Osteocyte (in vitro differentiated cells): ENCODE measurements at regions not wholly inside any gene's neighbourhood (a gene's known extent, or its start where the extent isn't known, plus 50 kb on each side); places are given as distances from the start of the nearest gene placed in this dataset.

Source experiments
- DNase-seq: peaks from one replicate; pipeline ENCODE4 v3.0.0; 2021; ENCODE audit warnings: mixed read lengths; ENCODE audit not compliant: unreplicated experiment; ENCODE audit errors: extremely low spot score
- H3K27ac Mint-ChIP-seq: one replicate; pipeline ENCODE4 v1.8.0; 2021; ENCODE audit warnings: mild to moderate bottlenecking, mixed read lengths; ENCODE audit not compliant: unreplicated experiment
- H3K27me3 Mint-ChIP-seq: one replicate; pipeline ENCODE4 v1.8.0; 2021; ENCODE audit warnings: mixed read lengths; ENCODE audit not compliant: unreplicated experiment
- H3K36me3 Mint-ChIP-seq: one replicate; pipeline ENCODE4 v1.8.0; 2021; ENCODE audit warnings: mixed read lengths; ENCODE audit not compliant: unreplicated experiment
- H3K4me1 Mint-ChIP-seq: one replicate; pipeline ENCODE4 v1.8.0; 2021; ENCODE audit warnings: mixed read lengths; ENCODE audit not compliant: unreplicated experiment
- H3K4me3 Mint-ChIP-seq: one replicate; pipeline ENCODE4 v1.8.0; 2021; ENCODE audit warnings: mild to moderate bottlenecking, moderate library complexity, mixed read lengths; ENCODE audit not compliant: unreplicated experiment
- H3K9me3 Mint-ChIP-seq: one replicate; pipeline ENCODE4 v1.8.0; 2021; ENCODE audit warnings: mixed read lengths; ENCODE audit not compliant: unreplicated experiment
- CTCF ChIP-seq: fragments of 200-600 bp; sonication (generic); IDR thresholded peaks from 2 replicates; pipeline ENCODE4 v1.5.0; 2021; ENCODE audit warnings: antibody characterized with exemption, mild to moderate bottlenecking, moderate library complexity

GRCh38 chr16:65657071-65657494 lies 535.2 kb upstream of the CDH11 start:
- DNase-seq: no peak
- no peak for TF ChIP-seq CTCF
- Mint-ChIP-seq H3K27ac (no peak overlapping the region), H3K36me3 (no peaks in the 10 kb centered on the region), H3K4me3 (no peak overlapping the region), H3K9me3 (no peaks in the 10 kb centered on the region), H3K4me1 (peaks cover 13% of the 10 kb centered on the region), H3K27me3 (peaks cover 24% of the 10 kb centered on the region)

- Mint-ChIP-seq H3K4me3 (no peak overlapping the region), H3K36me3 (no peaks in the 10 kb centered on the region), H3K9me3 (no peaks in the 10 kb centered on the region), H3K27me3 (peaks cover 24% of the 10 kb centered on the region), H3K4me1 (peaks cover 13% of the 10 kb centered on the region), H3K27ac (no peak overlapping the region)
- no peak for DNase-seq
- TF ChIP-seq CTCF: no peak
Measured at GRCh38 chr16:65655802-65656201, 533.9 kb upstream of the CDH11 start.

- no peaks in the 10 kb centered on the region for H3K36me3 Mint-ChIP-seq
- H3K4me1 Mint-ChIP-seq: no peaks in the 10 kb centered on the region
- no peak overlapping the region for H3K4me3 Mint-ChIP-seq
- no peak for DNase-seq
- no peaks in the 10 kb centered on the region for H3K9me3 Mint-ChIP-seq
- H3K27me3 Mint-ChIP-seq: peaks cover 7% of the 10 kb centered on the region
- H3K27ac Mint-ChIP-seq: no peak overlapping the region
- no peak for TF ChIP-seq CTCF
Measured at GRCh38 chr16:65648101-65648500, 526.2 kb upstream of the CDH11 start.

- Mint-ChIP-seq H3K36me3 (no peaks in the 10 kb centered on the region), H3K4me3 (no peak overlapping the region), H3K27ac (no peak overlapping the region), H3K9me3 (no peaks in the 10 kb centered on the region), H3K4me1 (no peaks in the 10 kb centered on the region), H3K27me3 (no peaks in the 10 kb centered on the region)
- no peak for TF ChIP-seq CTCF
- no peak for DNase-seq
Measured at GRCh38 chr16:65644821-65645220, 523.0 kb upstream of the CDH11 start.

GRCh38 chr16:65641762-65642289 lies 520.0 kb upstream of the CDH11 start:
- H3K9me3 Mint-ChIP-seq: no peaks in the 10 kb centered on the region
- TF ChIP-seq CTCF: no peak
- no peak overlapping the region for H3K4me3 Mint-ChIP-seq
- H3K36me3 Mint-ChIP-seq: no peaks in the 10 kb centered on the region
- H3K27ac Mint-ChIP-seq: no peak overlapping the region
- no peaks in the 10 kb centered on the region for H3K27me3 Mint-ChIP-seq
- DNase-seq: no peak
- no peaks in the 10 kb centered on the region for H3K4me1 Mint-ChIP-seq
